ENCODE measurements at regions not wholly inside any gene's neighbourhood (a gene's known extent, or its start where the extent isn't known, plus 50 kb on each side); places are given as distances from the start of the nearest gene placed in this dataset.

DNA sequence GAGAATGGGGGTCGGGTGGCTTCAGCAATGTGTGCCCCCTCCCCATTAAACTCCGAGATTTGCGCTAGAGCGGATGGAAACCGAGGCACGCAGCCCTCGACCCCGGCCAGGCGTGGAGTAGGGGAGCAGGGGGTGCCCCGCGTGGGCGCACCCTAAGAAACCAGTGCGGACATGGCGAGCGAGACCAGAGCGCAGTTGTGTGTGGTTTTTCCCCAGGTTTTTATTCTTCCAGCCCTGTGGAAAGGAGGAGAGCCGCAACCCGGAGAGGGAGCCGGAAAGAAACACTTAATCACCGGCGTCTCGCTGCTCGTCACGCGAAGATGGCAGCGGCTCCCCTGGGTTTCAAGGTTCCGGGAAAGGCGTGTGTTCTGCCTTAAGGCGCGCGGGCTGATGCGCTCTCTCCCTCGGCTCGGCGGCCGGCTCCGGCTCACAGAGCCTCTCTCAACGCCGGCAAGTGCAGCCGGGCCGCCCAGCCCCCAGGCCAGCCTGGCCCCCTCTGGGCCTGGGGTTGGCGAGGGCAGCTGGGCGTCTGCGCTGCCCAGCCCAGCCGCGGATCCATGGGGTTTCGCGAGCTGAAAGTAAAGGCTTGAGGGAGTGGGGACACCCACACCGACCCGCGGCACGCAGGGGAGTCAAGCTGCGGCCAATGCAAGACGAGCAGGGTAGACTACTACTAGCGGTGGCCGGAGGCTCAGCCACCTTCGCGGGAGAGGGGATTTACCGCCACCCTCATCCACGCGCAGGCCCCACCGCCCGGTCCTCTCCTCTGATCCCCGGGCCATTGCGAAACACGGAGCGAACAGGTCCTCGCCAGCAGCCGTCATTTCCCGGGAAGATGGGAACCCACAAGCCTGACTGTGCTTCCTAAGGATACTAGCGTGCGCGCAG, 74.0 kb upstream of the BCOR start:
- peaks cover 37% of the 10 kb centered on the region for H3K4me1 Mint-ChIP-seq (ENCODE audit: low read depth, unreplicated experiment)
- H3K4me3 Mint-ChIP-seq (ENCODE audit: low read depth, unreplicated experiment), result peak overlapping the region; percentile 77
- peaks cover 37% of the 10 kb centered on the region for H3K36me3 Mint-ChIP-seq (ENCODE audit: insufficient read depth, unreplicated experiment)
- H3K27ac Mint-ChIP-seq (ENCODE audit: unreplicated experiment), result peak overlapping the region; percentile 42
- intact Hi-C loops (cut with micrococcal nuclease; ENCODE audit: unreplicated experiment), result loop anchor here (5.0 to 10.0 kb wide), 5 partner anchors 96 to 907 kb away; no protein-coding TSS in a partner anchor
- CTCF ChIA-PET, result interaction anchor here (0.7 to 0.8 kb wide), 2 partner anchors 63 to 91 kb away, joined by 3 to 6 read pairs; no protein-coding TSS in a partner anchor
- peaks cover 9% of the 10 kb centered on the region for H3K27me3 Mint-ChIP-seq (ENCODE audit: unreplicated experiment)
- no peaks in the 10 kb centered on the region for H3K9me3 Mint-ChIP-seq (ENCODE audit: low read depth, unreplicated experiment)
- TF ChIP-seq, protein P1, sequence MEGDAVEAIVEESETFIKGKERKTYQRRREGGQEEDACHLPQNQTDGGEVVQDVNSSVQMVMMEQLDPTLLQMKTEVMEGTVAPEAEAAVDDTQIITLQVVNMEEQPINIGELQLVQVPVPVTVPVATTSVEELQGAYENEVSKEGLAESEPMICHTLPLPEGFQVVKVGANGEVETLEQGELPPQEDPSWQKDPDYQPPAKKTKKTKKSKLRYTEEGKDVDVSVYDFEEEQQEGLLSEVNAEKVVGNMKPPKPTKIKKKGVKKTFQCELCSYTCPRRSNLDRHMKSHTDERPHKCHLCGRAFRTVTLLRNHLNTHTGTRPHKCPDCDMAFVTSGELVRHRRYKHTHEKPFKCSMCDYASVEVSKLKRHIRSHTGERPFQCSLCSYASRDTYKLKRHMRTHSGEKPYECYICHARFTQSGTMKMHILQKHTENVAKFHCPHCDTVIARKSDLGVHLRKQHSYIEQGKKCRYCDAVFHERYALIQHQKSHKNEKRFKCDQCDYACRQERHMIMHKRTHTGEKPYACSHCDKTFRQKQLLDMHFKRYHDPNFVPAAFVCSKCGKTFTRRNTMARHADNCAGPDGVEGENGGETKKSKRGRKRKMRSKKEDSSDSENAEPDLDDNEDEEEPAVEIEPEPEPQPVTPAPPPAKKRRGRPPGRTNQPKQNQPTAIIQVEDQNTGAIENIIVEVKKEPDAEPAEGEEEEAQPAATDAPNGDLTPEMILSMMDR (IDR thresholded peaks at IDR 0.05; ENCODE audit: unreplicated experiment), result no peak
- no TSS peak for BruUV-seq (replicated peaks)
- DNase-seq, result no peak

DNA sequence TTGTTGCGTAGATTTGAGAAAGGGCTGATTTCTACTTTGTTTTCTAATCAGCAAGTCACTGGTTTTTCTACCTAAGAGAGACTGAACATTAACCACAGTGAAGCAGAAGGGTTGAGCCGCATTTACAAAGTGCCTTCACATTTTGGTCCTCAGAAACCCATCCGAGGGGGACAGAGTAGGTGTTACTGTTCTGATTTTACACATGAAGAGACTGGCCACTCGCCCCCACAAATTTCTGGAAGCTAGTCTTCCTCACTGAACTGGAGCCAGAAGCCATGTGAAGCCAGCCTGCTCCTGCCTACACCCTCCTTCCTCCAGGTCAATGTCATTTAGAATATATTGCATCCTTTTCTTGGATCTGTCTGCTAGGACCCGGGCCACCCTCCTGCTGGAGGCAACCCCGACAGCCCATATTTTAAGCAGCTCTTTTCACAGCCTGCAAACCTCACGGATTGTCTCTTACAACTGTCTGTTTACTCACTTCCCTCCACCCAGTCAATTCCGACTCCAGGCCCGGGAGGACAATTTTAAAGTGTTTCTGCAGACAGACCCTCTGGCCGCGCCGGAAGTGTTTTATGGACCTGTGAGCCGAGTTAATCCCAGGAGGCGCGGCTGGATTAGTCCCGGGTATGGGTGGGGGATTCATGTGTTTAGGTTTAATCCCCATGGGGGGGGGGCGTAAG, 73.2 kb upstream of the BCOR start:
- Mint-ChIP-seq H3K27ac (ENCODE audit: unreplicated experiment) (no peak overlapping the region), H3K4me3 (ENCODE audit: low read depth, unreplicated experiment) (peak overlapping the region; percentile 77), H3K27me3 (ENCODE audit: unreplicated experiment) (peaks cover 9% of the 10 kb centered on the region), H3K9me3 (ENCODE audit: low read depth, unreplicated experiment) (no peaks in the 10 kb centered on the region), H3K36me3 (ENCODE audit: insufficient read depth, unreplicated experiment) (peaks cover 29% of the 10 kb centered on the region), H3K4me1 (ENCODE audit: low read depth, unreplicated experiment) (peaks cover 45% of the 10 kb centered on the region)
- no TSS peak for BruUV-seq (replicated peaks)
- intact Hi-C loops (cut with micrococcal nuclease; ENCODE audit: unreplicated experiment), result loop anchor here (5.0 to 10.0 kb wide), 5 partner anchors 96 to 906 kb away; no protein-coding TSS in a partner anchor
- TF ChIP-seq, protein P1 (IDR thresholded peaks at IDR 0.05; ENCODE audit: unreplicated experiment), result no peak
- DNase-seq, result no peak
- CTCF ChIA-PET, result interaction anchor here (0.7 to 0.8 kb wide), 2 partner anchors 63 to 91 kb away, joined by 3 to 6 read pairs; no protein-coding TSS in a partner anchor

DNA sequence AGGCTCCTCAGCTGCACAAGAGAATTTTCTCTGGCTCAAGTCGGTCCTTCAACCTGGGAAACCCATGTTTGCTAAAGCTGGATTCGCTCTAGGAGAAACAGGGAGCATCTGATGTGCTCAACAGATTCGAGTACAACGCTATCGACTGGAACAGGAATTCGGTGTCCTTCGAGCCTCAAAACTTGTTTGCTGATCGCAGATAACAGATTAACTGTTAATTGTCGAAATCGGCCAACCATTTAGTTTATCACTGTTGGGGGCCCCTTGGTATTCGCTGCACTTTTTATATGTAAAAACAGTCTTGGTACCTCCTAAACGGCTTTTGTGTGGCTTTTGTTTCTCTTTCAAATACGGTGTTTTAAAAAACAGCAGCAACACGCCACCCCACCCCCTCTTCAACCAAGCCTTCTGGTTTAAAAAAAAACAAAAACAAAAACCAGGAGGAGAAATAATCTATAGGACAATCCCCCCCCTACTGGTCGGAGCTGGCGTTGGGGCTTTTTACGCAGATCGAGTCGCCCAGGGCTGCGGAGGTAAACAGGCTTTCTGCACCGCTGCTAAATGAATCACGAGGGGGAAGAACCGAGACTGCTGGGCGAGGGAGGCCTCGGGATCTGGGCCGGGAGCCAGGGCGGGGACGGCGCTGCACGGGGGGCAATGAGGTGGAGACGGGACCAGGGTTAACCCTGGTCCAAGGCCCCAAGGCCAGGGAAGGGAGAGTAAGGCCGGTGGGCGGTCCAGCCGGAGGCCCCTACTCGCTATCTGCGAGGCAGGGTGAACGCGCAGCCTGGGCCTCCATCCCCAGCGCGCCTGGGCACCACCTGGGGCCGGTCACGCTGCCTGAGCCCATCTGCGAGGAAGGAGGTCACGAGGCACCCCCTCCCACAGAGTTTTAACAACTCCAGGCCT, 71.7 kb upstream of the BCOR start:
- CTCF ChIA-PET, result interaction anchor here (0.7 to 0.9 kb wide), 3 partner anchors 127 to 517 kb away, joined by 4 to 5 read pairs (median 5); no protein-coding TSS in a partner anchor
- intact Hi-C loops (cut with micrococcal nuclease; ENCODE audit: unreplicated experiment), result loop anchor here (1.0 to 10.0 kb wide), 8 partner anchors 62 to 905 kb away; no protein-coding TSS in a partner anchor
- H3K9me3 Mint-ChIP-seq (ENCODE audit: low read depth, unreplicated experiment), result no peaks in the 10 kb centered on the region

More for the DNA sequence above, 71.7 kb upstream of the BCOR start:
- BruUV-seq (replicated peaks), result no TSS peak
- no peak overlapping the region for H3K27ac Mint-ChIP-seq (ENCODE audit: unreplicated experiment)
- TF ChIP-seq, protein P1 (IDR thresholded peaks at IDR 0.05; ENCODE audit: unreplicated experiment), result peak; percentile 51
- peak; percentile 78 for DNase-seq
- H3K27me3 Mint-ChIP-seq (ENCODE audit: unreplicated experiment), result peaks cover 9% of the 10 kb centered on the region
- no peak overlapping the region for H3K4me3 Mint-ChIP-seq (ENCODE audit: low read depth, unreplicated experiment)
- peaks cover 46% of the 10 kb centered on the region for H3K4me1 Mint-ChIP-seq (ENCODE audit: low read depth, unreplicated experiment)
- peaks cover 15% of the 10 kb centered on the region for H3K36me3 Mint-ChIP-seq (ENCODE audit: insufficient read depth, unreplicated experiment)
